ELR (cell line): ENCODE measurements at regions not wholly inside any gene's neighbourhood (a gene's known extent, or its start where the extent isn't known, plus 50 kb on each side); places are given as distances from the start of the nearest gene placed in this dataset.

Source experiments
- DNase-seq: peaks from one replicate; pipeline ENCODE4 v3.0.0-alpha.2; 2015; ENCODE audit warnings: low read depth

DNA sequence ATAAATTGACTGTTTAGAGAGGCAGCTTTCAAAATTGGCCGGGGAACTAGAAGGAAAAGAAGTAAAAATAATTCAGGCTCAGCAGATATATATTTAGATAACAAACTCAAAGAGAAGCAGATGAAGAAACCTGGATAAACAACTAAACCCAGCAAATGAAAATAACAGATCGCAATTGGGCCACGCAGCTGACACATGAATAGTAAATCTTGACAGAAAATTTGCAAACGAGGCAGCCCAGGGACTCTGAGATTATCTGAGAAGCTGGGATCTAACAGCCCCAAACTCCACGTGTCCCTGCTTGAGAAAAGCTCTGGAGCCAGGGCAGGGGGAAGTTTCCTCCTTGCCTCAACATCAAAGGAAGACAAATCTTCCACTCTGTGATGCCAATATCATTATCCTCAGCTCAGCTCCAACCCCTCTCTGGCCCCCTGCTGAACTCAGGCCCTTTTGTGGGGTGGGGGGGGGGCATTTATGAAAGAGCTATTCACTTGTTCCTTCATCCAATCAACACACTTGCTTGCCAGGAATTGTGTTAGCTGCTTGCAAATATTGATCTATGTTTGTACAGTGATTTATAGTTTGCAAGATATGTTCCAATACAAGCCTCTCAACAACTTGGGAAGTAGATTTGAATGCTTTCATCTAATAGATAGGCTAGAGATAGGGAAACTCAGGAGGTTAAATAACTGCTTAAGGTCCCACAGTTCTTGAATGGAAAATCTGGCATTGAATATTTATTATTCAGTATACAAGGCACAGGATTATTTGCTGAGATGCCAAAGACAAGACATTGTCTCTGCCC, 72.5 kb upstream of the C11orf87 start:
- no peak for DNase-seq

DNA sequence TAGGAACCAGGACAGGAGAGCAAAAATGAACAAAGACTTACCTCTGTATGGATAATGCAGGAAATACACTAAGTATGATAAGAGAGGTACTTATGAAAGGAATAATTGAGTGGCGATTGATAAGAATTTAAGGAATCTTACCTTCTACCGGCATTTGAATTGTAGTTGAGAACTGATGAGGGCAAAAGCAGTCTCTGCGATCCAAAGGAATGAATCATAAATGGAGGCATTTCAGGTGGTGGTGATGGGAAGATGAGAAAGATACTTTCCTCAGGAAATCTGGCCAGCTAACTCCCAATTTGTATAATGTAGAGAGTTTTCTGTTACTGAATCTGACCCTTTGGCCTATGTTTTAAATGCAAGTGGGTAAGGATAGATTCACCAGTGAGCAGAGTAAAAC, 71.9 kb upstream of the C11orf87 start:
- DNase-seq = no peak

DNA sequence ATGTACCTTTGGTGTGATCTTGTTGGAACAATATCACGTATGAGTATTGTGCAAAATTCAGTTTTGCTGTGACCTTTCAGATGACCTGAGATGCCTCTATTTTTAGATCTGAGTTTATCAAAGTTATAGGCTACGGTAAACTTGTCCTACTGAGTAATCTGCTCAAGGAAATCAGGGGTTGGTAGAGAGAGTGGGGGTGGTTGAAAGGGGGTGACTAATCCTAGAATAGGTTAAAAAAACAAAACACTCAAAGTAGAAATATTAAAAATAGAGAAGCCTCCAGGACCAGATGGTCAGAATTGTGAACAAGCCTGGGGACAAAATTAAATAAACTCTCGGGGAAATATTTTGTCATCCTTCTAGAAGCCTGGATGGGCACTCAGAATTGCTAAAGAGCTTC, 59.9 kb upstream of the C11orf87 start:
- peak; percentile 6 for DNase-seq

DNA sequence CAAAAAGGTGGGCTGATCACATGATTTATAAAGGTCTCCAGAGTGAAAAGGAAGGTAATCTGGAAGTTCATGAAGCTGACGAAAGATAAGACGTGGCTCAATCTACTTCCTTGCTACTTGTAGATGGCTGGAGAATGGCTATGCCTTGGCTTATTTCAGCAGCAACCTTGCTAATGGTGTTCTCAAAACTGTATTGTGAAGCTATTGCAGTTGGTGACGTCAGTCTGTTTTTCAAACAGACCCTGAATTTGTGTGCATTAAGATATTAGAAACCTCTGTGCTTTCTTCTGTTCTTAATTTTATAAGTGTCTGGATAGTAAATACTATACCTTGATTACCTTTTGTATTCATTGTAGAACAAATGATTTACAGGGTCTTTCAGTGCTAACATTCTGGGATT, 58.3 kb upstream of the C11orf87 start:
- no peak for DNase-seq

DNA sequence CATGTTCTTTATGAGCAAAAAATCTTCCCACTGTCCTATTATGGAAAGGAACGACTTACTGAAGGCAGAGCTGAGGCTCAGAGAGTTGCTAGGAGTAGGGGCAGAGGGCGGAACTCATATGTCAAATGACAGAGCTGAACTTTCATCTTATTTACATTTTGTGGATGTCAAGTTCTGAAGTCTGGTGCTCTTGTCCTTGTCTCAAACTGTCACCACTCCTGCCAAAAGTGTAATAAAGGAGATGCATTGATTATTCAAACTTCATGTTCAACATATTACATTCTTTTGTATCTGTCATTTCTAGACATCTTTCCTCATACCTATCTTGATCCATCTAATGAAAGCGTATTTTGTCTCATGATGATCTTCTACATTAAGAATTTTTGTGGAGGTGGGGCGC, 57.1 kb upstream of the C11orf87 start:
- DNase-seq = no peak

DNA sequence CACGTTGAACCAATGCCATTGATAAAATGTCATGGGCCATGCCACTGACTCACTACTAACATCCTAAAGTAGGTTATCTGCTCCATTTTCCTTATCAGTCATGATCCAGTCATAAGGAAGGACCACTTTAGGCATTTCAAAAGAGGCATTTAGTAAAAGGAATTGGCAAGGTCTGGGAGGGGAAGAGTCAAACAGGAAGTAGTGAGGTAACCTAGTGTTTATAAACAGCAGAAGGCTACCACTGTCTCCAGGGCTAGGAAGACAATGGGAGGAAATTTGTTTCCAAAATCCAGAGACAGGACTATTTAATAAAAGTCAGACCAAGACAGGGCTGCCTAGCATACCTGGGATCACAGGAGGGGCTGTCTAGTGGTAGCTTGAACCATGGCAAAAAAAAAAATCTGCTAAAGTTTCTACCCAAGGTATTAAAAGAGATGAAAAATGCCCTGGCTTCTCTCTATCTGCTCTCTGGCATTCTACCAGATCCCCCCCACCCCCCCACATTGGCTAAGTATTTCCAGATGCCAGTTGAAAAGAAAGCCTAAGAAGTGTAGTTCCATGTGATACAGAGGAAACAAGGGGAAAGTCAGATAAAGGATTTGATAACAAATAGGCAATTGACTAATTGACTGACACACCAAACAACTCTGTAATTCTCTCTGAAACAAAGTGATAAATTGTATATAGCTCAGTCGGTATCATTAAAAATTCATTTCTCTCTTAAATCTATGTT, 50.4 kb upstream of the C11orf87 start:
- peak; percentile 8 for DNase-seq
